Mucosa of stomach (tissue), 1 donor: ENCODE measurements at regions not wholly inside any gene's neighbourhood (a gene's known extent, or its start where the extent isn't known, plus 50 kb on each side); places are given as distances from the start of the nearest gene placed in this dataset.

Experiments
- H3K27me3 ChIP-seq: one replicate; pipeline ENCODE4 v1.7.0; 2013; ENCODE audit warnings: mild to moderate bottlenecking, low read length; ENCODE audit not compliant: control insufficient read depth, insufficient read depth
- H3K36me3 ChIP-seq: one replicate; pipeline ENCODE4 v1.7.0; 2013; ENCODE audit warnings: low read length; ENCODE audit not compliant: control insufficient read depth, insufficient read depth
- H3K4me1 ChIP-seq: one replicate; pipeline ENCODE4 v1.7.0; 2013; ENCODE audit warnings: mild to moderate bottlenecking, low read length; ENCODE audit not compliant: control insufficient read depth, insufficient read depth
- H3K4me3 ChIP-seq: one replicate; pipeline ENCODE4 v1.7.0; 2013; ENCODE audit warnings: low read length
- H3K9ac ChIP-seq: one replicate; pipeline ENCODE4 v1.7.0; 2013; ENCODE audit warnings: mild to moderate bottlenecking, low read length, moderate library complexity
- H3K9me3 ChIP-seq: one replicate; pipeline ENCODE4 v1.7.0; 2013; ENCODE audit warnings: mild to moderate bottlenecking, low read length, moderate library complexity; ENCODE audit not compliant: control insufficient read depth
- donor health status: Pancreatic carcinoma.

DNA sequence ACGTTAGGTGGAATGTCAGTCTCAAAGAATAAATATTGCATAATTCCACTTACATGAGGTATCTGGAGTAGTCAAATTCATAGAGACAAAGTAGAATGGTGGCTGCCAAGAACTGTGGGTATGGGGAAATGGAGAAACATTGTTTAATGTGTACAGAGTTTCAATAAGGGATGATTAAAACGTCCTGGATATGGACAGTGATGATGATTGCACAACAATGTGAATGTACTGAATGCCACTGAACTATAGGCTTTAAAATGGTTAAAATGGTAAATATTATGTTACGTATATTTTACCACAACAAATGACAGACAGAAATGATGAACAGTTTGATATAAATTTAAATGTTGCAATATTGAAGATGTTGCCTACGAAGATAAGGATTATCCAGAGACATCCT, 602.0 kb upstream of the PKDCC start:
- no peaks in the 10 kb centered on the region for H3K27me3 ChIP-seq
- no peaks in the 10 kb centered on the region for H3K36me3 ChIP-seq
- H3K9me3 ChIP-seq, result no peaks in the 10 kb centered on the region
- H3K4me3 ChIP-seq, result no peak overlapping the region
- H3K4me1 ChIP-seq, result no peaks in the 10 kb centered on the region
- no peak overlapping the region for H3K9ac ChIP-seq

DNA sequence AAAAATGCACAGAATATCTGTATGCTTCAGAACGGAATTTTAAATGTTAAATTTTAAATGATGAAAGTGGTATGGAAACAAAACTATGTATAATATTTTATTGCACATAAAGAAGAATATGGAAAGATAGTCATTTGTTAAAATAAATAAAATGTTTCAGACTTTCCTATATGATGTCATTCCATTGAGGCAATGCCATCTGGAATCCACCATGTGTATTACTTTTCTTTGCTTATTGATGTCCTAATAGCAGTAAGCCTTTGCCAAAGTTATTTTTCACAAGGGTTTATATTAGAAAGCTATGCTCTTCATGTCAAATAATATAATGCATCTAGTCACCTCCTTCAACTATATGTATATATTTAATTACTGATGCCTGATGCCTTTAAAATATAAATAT, 601.6 kb upstream of the PKDCC start:
- H3K9ac ChIP-seq, result no peak overlapping the region
- H3K36me3 ChIP-seq, result no peaks in the 10 kb centered on the region
- no peaks in the 10 kb centered on the region for H3K27me3 ChIP-seq
- no peaks in the 10 kb centered on the region for H3K4me1 ChIP-seq
- no peak overlapping the region for H3K4me3 ChIP-seq
- no peaks in the 10 kb centered on the region for H3K9me3 ChIP-seq

- Histone ChIP-seq H3K36me3 (no peaks in the 10 kb centered on the region), H3K4me1 (no peaks in the 10 kb centered on the region), H3K27me3 (no peaks in the 10 kb centered on the region)
Measured at GRCh38 chr2:41448221-41448620, 599.6 kb upstream of the PKDCC start.

GRCh38 chr2:41457026-41457425, 590.8 kb upstream of the PKDCC start:
- Histone ChIP-seq H3K9ac (no peak overlapping the region), H3K4me3 (no peak overlapping the region), H3K36me3 (no peaks in the 10 kb centered on the region), H3K4me1 (no peaks in the 10 kb centered on the region), H3K27me3 (no peaks in the 10 kb centered on the region), H3K9me3 (no peaks in the 10 kb centered on the region)

More at GRCh38 chr2:41448221-41448620, 599.6 kb upstream of the PKDCC start:
- Histone ChIP-seq H3K4me3 (no peak overlapping the region), H3K9ac (no peak overlapping the region), H3K9me3 (no peaks in the 10 kb centered on the region)

GRCh38 chr2:41460661-41461060, 587.2 kb upstream of the PKDCC start:
- Histone ChIP-seq H3K9ac (no peak overlapping the region), H3K4me3 (no peak overlapping the region), H3K9me3 (no peaks in the 10 kb centered on the region), H3K36me3 (no peaks in the 10 kb centered on the region), H3K4me1 (no peaks in the 10 kb centered on the region), H3K27me3 (no peaks in the 10 kb centered on the region)

- Histone ChIP-seq H3K4me1 (no peaks in the 10 kb centered on the region), H3K36me3 (no peaks in the 10 kb centered on the region), H3K27me3 (no peaks in the 10 kb centered on the region), H3K9me3 (no peaks in the 10 kb centered on the region), H3K4me3 (no peak overlapping the region), H3K9ac (no peak overlapping the region)
Measured at GRCh38 chr2:41464395-41464794, 583.4 kb upstream of the PKDCC start.

DNA sequence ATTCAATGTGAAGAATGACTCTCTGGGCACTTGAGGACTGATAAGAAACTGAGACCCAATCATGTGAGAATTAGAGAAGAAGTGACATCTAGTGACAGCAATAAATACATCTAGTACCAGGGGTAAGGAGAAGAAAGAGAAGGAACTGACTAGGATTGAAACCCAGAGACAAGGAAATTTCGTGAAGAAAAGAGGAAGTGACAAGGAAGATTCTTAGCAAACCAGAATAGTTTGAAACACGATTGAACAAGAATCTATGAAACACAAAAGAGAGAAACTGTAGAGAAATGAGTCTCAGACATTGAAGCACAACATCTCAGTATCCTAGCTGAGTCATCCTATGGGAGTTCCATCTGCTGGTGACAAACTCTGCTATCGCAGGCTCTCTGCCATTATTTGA, 571.9 kb upstream of the PKDCC start:
- no peaks in the 10 kb centered on the region for H3K4me1 ChIP-seq
- H3K4me3 ChIP-seq, result no peak overlapping the region
- H3K36me3 ChIP-seq, result no peaks in the 10 kb centered on the region
- H3K9me3 ChIP-seq, result no peaks in the 10 kb centered on the region
- no peak overlapping the region for H3K9ac ChIP-seq
- H3K27me3 ChIP-seq, result no peaks in the 10 kb centered on the region

DNA sequence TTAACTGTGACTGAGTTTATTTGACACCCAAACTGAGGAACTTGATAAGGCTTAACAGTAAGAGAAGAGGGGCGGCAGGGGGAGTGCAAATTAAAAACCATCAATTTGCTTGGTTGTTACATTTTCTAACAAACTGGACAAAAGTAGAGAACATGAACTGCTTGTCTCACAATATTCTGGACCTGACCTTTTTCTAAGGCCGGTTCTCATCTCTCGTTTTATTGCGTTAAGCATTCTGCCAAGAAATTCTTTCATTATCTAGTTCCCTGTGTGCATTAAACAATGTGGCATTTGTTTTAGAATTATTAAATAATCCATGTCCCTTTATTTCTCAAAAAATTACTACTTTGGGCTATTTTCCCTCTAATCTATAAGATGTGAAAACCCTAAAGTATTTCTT, 565.2 kb upstream of the PKDCC start:
- Histone ChIP-seq H3K36me3 (no peaks in the 10 kb centered on the region), H3K4me3 (no peak overlapping the region), H3K9me3 (no peaks in the 10 kb centered on the region), H3K27me3 (no peaks in the 10 kb centered on the region), H3K4me1 (no peaks in the 10 kb centered on the region), H3K9ac (no peak overlapping the region)

GRCh38 chr2:41483226-41483625, 564.6 kb upstream of the PKDCC start:
- Histone ChIP-seq H3K4me1 (no peaks in the 10 kb centered on the region), H3K9ac (no peak overlapping the region), H3K4me3 (no peak overlapping the region), H3K36me3 (no peaks in the 10 kb centered on the region), H3K27me3 (no peaks in the 10 kb centered on the region), H3K9me3 (no peaks in the 10 kb centered on the region)

DNA sequence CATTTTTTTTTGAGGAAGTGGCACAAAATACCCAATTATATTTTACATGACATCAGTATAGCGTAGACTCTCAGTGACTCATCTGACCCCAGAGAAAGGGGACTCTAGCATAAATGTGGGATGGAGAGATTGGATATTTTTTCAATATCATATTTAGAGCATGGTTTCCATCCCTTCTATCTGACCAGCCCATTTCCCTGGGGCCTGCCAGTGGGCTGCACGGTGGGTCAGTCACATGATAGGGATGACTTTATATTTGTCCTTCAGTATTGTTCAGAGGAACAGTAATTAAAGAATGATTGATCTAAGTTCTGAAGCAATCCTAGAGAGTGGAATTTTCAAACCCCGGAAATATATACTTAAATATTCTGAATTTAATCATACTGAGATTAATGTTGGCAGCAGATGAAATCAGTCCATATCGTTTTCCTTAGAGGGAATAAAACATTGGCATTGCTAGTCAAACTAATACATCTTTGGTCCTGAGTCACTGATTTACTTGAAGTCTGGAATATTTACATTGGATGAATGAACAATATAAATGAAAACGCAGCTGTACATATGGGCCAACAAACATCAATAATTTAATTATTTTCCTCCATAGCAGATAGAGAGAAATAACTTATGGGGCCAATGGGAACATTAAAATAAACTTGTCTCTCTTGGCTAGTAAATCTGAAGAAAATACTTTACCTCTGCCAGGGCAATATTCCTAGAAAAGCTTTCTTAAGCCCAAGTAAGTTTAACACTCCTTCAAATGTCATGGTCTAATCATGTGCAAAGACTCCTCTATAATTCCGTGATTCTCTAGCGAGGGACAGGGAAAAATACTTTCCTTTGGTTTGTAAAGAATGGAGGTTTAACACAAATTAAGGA, 563.6 kb upstream of the PKDCC start:
- Histone ChIP-seq H3K9ac (no peak overlapping the region), H3K36me3 (no peaks in the 10 kb centered on the region), H3K4me3 (no peak overlapping the region), H3K4me1 (no peaks in the 10 kb centered on the region), H3K9me3 (no peaks in the 10 kb centered on the region), H3K27me3 (no peaks in the 10 kb centered on the region)

- no peak overlapping the region for H3K9ac ChIP-seq
- no peaks in the 10 kb centered on the region for H3K9me3 ChIP-seq
- no peaks in the 10 kb centered on the region for H3K27me3 ChIP-seq
- no peaks in the 10 kb centered on the region for H3K4me1 ChIP-seq
- H3K36me3 ChIP-seq, result no peaks in the 10 kb centered on the region
- H3K4me3 ChIP-seq, result no peak overlapping the region
Measured at GRCh38 chr2:41484858-41485234, 563.0 kb upstream of the PKDCC start.

DNA sequence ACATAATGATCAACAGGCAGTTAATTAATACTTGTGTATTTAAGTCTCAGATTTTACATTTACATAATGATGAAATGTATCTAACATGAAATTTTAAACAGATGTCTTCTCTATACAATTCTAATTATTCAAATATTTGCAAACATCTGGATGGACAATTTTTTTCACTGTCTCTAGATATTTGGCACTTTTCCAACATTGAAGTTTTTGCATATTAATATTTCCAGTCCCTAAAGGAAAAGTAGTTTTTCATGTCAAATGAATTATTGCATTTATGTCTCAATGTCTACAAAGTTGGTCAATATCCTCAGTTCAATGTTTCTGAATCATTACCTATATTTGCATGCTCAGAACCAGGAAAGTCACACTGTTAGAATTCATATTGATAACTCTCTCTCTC, 560.9 kb upstream of the PKDCC start:
- H3K9ac ChIP-seq, result no peak overlapping the region
- H3K9me3 ChIP-seq, result no peaks in the 10 kb centered on the region

DNA sequence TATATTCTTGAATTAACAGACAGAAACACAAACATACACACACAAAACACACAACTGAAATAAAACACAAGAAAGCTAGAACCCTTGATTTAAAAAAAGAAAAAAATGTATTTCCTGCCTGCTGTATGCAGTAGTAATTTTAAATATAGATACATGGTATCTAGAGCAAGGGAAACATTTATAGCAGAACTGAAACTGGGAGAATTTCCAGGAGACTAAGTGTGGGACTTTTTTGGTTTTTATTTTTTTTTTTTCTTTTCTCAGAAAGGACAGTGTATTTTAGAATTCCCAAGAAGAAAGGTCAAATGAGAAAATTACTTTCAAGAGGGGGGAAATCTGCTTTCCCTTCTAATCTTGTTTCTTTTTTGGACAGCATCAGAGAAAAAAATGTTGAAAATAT, 558.9 kb upstream of the PKDCC start:
- H3K9me3 ChIP-seq, result no peaks in the 10 kb centered on the region
- H3K9ac ChIP-seq, result no peak overlapping the region
- H3K4me3 ChIP-seq, result no peak overlapping the region
- H3K27me3 ChIP-seq, result no peaks in the 10 kb centered on the region
- no peaks in the 10 kb centered on the region for H3K36me3 ChIP-seq
- no peaks in the 10 kb centered on the region for H3K4me1 ChIP-seq

More for the DNA sequence above, 560.9 kb upstream of the PKDCC start:
- no peaks in the 10 kb centered on the region for H3K36me3 ChIP-seq
- no peaks in the 10 kb centered on the region for H3K27me3 ChIP-seq
- H3K4me3 ChIP-seq, result no peak overlapping the region
- no peaks in the 10 kb centered on the region for H3K4me1 ChIP-seq
